ENCODE measurements at regions not wholly inside any gene's neighbourhood (a gene's known extent, or its start where the extent isn't known, plus 50 kb on each side); places are given as distances from the start of the nearest gene placed in this dataset.
A peak's percentile ranks its signal among the peaks of the same experiment; 100 is the strongest.
"Not testable (repeated sequence)": the region's sequence is repeated elsewhere in the genome, so short reads cannot be mapped to it uniquely, and the experiment has no call there.

- DNase-seq: peak; percentile 53
These were observed 323.4 kb upstream of the RBMS1 start for GRCh38 chr2:160816916-160817499.

- DNase-seq: no peak
These were observed 327.1 kb upstream of the RBMS1 start for GRCh38 chr2:160820691-160821090.

GRCh38 chr2:160822006-160822405 is 328.4 kb upstream of the RBMS1 start:
- no peak for DNase-seq

- no peak for DNase-seq
These were observed 331.8 kb upstream of the RBMS1 start for GRCh38 chr2:160825433-160825832.

GRCh38 chr2:160826496-160826895 is 332.9 kb upstream of the RBMS1 start:
- no peak for DNase-seq

- DNase-seq: no peak
These were observed 332.2 kb upstream of the TANK start for GRCh38 chr2:160828076-160828475.

GRCh38 chr2:160832381-160832780 is 327.8 kb upstream of the TANK start:
- not testable (repeated sequence) for DNase-seq

- no peak for DNase-seq
These were observed 325.1 kb upstream of the TANK start for GRCh38 chr2:160835166-160835565.

- no peak for DNase-seq
These were observed 323.5 kb upstream of the TANK start for GRCh38 chr2:160836755-160837154.

GRCh38 chr2:160837416-160837815 is 322.8 kb upstream of the TANK start:
- no peak for DNase-seq

- DNase-seq: no peak
These were observed 322.1 kb upstream of the TANK start for GRCh38 chr2:160838147-160838546.

- DNase-seq: no peak
These were observed 321.5 kb upstream of the TANK start for GRCh38 chr2:160838691-160839090.

GRCh38 chr2:160842286-160842685 is 317.9 kb upstream of the TANK start:
- DNase-seq: no peak

- DNase-seq: no peak
These were observed 301.1 kb upstream of the TANK start for GRCh38 chr2:160859096-160859495.

GRCh38 chr2:160862226-160862625 is 298.0 kb upstream of the TANK start:
- no peak for DNase-seq

GRCh38 chr2:160868891-160869290 is 291.3 kb upstream of the TANK start:
- DNase-seq: no peak

- DNase-seq: no peak
These were observed 290.8 kb upstream of the TANK start for GRCh38 chr2:160869411-160869810.

GRCh38 chr2:160870729-160871465 is 289.3 kb upstream of the TANK start:
- DNase-seq: peak; percentile 10

- DNase-seq: no peak
These were observed 288.3 kb upstream of the TANK start for GRCh38 chr2:160871953-160872352.

GRCh38 chr2:160876029-160876428 is 284.2 kb upstream of the TANK start:
- DNase-seq: no peak

- DNase-seq: no peak
These were observed 283.5 kb upstream of the TANK start for GRCh38 chr2:160876765-160877164.

- no peak for DNase-seq
These were observed 281.6 kb upstream of the TANK start for GRCh38 chr2:160878618-160879017.

GRCh38 chr2:160882906-160883305 is 277.3 kb upstream of the TANK start:
- DNase-seq: no peak

GRCh38 chr2:160884056-160884455 is 276.2 kb upstream of the TANK start:
- DNase-seq: no peak

All from NCI-H526 treated with DMSO at 0.1 percent for 48 hours (cell line).